Right ventricle myocardium inferior (tissue), 1 donor: ENCODE measurements at regions not wholly inside any gene's neighbourhood (a gene's known extent, or its start where the extent isn't known, plus 50 kb on each side); places are given as distances from the start of the nearest gene placed in this dataset.

ENCODE experiments used
- ATAC-seq: fragments of 200-7000 bp; cut with Tn5 transposase; one replicate; pipeline ENCODE4 v1.9.1; 2020; ENCODE audit warnings: mild to moderate bottlenecking, moderate library complexity
- DNase-seq: peaks from one replicate; pipeline ENCODE4 v3.0.0; 2021; ENCODE audit errors: missing footprints
- intact Hi-C: fragments of 100-400 bp; cut with DNase I; formaldehyde crosslinking; loops from one replicate; pipeline ENCODE4 v1.11.0; 2022
- donor health status: DM: no; HTN: yes; CAD: no; lungs with severe emphysema.

- intact Hi-C loops: no loop called here
- DNase-seq: no peak
- ATAC-seq: no peak
These were observed 256.9 kb upstream of the SASH1 start for GRCh38 chr6:148085631-148086331.

- no peak for ATAC-seq
- DNase-seq: no peak
- intact Hi-C loops: no loop called here
These were observed 256.3 kb upstream of the SASH1 start for GRCh38 chr6:148086386-148086785.

DNA sequence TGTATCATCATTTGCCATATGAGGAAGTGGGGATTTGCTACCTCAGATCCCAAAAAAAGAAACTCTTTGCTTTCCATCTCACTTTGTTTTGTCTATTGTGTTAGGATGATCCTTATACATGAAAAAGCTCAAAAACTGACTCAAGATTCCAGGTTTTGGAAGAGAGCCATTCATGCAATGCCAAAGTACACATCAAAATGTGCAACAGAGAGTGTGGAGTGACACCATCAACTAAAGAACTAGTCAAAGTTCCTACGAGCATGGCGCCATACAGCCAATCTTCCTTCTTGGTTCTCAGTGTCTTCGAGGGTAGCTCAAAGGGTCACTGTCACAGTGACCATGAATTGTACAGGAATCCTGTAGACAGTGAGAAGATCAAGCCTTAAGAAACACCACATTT lies 255.8 kb upstream of the SASH1 start:
- ATAC-seq (no peak), DNase-seq (no peak)

GRCh38 chr6:148087659-148088058 lies 255.0 kb upstream of the SASH1 start:
- no peak for DNase-seq
- ATAC-seq: no peak
- intact Hi-C loops: no loop called here

More for the DNA sequence above, 255.8 kb upstream of the SASH1 start:
- intact Hi-C loops: no loop called here

- intact Hi-C loops: no loop called here
- ATAC-seq: no peak
- DNase-seq: no peak
These were observed 252.3 kb upstream of the SASH1 start for GRCh38 chr6:148090326-148090725.

GRCh38 chr6:148091394-148091793 lies 251.2 kb upstream of the SASH1 start:
- ATAC-seq (no peak), DNase-seq (no peak)
- intact Hi-C loops: no loop called here

DNA sequence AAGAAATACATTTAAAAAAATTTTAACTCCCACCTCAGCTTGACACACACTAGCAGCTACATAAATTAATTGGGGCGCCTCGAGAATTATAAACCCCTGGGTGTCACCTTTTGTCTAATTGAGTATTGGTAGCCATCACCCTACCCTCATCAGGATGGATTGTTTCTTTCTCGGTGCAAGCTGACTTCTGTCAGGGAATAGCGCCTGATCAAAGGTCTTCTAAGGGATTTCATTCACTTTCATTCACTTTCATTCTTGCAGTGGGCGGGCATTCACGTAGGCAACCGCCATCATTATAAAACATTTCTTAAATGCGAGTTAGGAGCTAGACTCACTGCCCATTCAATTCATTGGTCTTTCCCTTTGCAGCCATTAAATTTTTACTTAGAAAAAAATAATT lies 239.2 kb upstream of the SASH1 start:
- DNase-seq (no peak), ATAC-seq (no peak)
- intact Hi-C loops: no loop called here

DNA sequence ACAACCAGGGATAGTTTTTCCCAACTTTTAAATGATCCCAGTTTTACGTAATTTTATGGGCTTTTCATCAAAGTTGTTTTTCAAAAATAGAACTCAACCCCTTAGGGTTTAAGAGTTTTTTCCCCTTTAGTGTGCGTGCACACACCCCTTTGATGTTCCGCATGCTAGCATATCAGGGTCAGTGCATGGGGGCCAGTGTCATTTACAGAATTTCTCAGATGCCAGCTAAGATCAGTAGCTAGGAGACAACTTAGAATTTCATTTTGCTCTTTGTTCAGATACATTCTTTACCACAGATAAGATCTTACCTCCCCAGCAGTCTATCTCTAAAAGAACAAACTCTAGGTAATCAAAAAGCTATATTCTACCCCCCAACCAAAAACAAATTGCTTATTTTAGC lies 238.5 kb upstream of the SASH1 start:
- intact Hi-C loops: no loop called here
- no peak for ATAC-seq
- no peak for DNase-seq

GRCh38 chr6:148105695-148106094 lies 236.9 kb upstream of the SASH1 start:
- intact Hi-C loops: no loop called here
- no peak for DNase-seq
- ATAC-seq: no peak

- DNase-seq (no peak), ATAC-seq (no peak)
- intact Hi-C loops: no loop called here
These were observed 234.7 kb upstream of the SASH1 start for GRCh38 chr6:148107911-148108310.

GRCh38 chr6:148109732-148110131 lies 232.9 kb upstream of the SASH1 start:
- no peak for ATAC-seq
- DNase-seq: no peak
- intact Hi-C loops: no loop called here

- intact Hi-C loops: no loop called here
- ATAC-seq (no peak), DNase-seq (no peak)
These were observed 231.7 kb upstream of the SASH1 start for GRCh38 chr6:148110925-148111324.

GRCh38 chr6:148112851-148113319 lies 229.8 kb upstream of the SASH1 start:
- no peak for DNase-seq
- ATAC-seq: no peak
- intact Hi-C loops: no loop called here

GRCh38 chr6:148116001-148116400 lies 226.6 kb upstream of the SASH1 start:
- DNase-seq (no peak), ATAC-seq (no peak)
- intact Hi-C loops: no loop called here

DNA sequence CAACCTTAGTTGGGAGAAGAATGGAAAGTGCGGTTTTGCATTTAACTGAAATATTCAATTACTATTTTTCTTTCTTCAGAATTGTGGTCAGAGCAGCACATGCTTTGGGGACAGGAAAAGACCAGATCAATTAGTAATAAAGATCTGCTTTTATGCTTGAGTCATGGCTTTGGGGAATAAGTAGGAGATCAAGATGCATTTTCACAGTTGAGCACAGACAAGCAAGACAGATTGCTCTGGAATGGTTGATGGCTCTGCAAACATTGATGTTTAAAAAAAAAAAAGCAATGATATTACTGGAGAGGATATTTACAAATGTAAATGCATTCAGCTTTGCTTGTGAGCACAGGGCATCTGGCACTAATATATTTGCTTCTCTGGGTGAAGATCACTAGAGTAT lies 224.4 kb upstream of the SASH1 start:
- ATAC-seq (no peak), DNase-seq (no peak)
- intact Hi-C loops: no loop called here

GRCh38 chr6:148128014-148128730 lies 214.5 kb upstream of the SASH1 start:
- no peak for DNase-seq
- intact Hi-C loops: no loop called here
- no peak for ATAC-seq

DNA sequence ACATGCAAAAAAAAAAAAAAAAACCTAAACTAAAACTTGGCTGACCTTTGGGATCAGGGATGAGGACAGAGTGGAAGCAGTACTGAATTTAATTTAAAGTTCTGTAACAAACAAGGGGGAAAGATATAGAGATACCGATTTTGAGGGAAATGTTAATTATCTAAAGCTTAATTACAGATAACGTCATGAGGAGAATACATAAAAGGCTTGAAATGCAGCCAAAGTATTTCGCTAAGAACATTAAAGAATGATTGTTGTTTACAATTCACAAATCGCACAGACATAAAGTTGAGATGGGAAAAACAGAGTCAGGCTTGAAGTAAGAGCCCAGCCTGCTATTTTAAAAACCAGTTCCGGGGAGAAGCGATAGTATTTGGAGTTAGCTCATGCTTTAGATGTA lies 208.0 kb upstream of the SASH1 start:
- ATAC-seq (no peak), DNase-seq (no peak)
- intact Hi-C loops: no loop called here

GRCh38 chr6:148136586-148136985 lies 206.1 kb upstream of the SASH1 start:
- intact Hi-C loops: no loop called here
- DNase-seq: no peak
- ATAC-seq: no peak

GRCh38 chr6:148137652-148138051 lies 205.0 kb upstream of the SASH1 start:
- intact Hi-C loops: no loop called here

GRCh38 chr6:148138573-148138972 lies 204.1 kb upstream of the SASH1 start:
- intact Hi-C loops: no loop called here
- DNase-seq: no peak
- no peak for ATAC-seq

More at GRCh38 chr6:148137652-148138051, 205.0 kb upstream of the SASH1 start:
- no peak for DNase-seq
- no peak for ATAC-seq
